GM12878 (cell line): ENCODE measurements at regions not wholly inside any gene's neighbourhood (a gene's known extent, or its start where the extent isn't known, plus 50 kb on each side); places are given as distances from the start of the nearest gene placed in this dataset.

Experiments used
- HCFC1 ChIP-seq: fragments of 150-350 bp; IDR thresholded peaks from 2 replicates; pipeline ENCODE4 v1.6.1; 2014; ENCODE audit warnings: low read length
- TAF1 ChIP-seq: IDR thresholded peaks from 2 replicates; pipeline ENCODE4 v1.6.1; 2011; ENCODE audit warnings: mild to moderate bottlenecking, low read depth, low read length, borderline replicate concordance
- ZBTB4 ChIP-seq: fragments of 450-650 bp; formaldehyde crosslinking; IDR thresholded peaks from 2 replicates; pipeline ENCODE4 v1.4.0; 2022; ENCODE audit warnings: mild to moderate bottlenecking, moderate library complexity

GRCh38 chr6:6716998-6717763, 128.7 kb downstream of the LY86 start:
- TF ChIP-seq TAF1 (no peak), HCFC1 (no peak), ZBTB4 (CRISPR knock-in tag) (no peak)
